ENCODE measurements at regions not wholly inside any gene's neighbourhood (a gene's known extent, or its start where the extent isn't known, plus 50 kb on each side); places are given as distances from the start of the nearest gene placed in this dataset.

DNA sequence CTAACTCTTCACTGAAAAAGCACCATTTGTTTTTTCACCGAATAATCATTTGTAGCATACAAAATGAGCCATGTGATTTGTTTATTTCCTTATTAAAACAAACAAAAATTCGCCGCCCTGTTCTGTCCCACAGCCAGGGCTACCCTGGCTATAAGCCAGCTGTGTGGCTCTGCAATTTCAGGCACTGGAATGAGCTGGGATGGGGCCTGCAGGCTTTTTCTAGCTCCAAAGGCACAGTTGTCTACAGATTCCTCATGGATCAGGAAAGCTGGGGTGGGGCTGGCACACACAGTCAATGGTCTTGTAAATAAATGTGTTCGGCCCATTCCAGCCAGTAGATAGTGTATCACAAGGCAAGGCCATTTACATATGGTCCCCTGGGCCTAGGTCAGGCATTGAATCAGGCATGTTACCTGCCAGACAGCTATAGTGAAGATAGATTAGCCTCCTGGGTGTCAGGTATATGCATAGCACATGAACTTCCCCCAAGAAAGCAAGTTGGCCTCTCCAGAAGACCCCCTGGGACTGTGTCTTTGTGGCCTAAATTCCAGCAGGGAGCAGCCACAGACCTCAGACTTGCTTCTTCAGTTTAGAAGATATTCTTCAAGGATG, 608.9 kb downstream of the MAFB start:
- FAIRE-seq (no peak), DNase-seq (ENCODE audit: low read depth, low spot score) (no peak)
- CTCF ChIA-PET: no interaction called here
- Histone ChIP-seq H2AFZ (ENCODE audit: low read depth, low read length) (no peak overlapping the region), H3K27me3 (ENCODE audit: control insufficient read depth in 2 of 2, insufficient read depth in 2 of 2, low read length in 2 of 2) (no peaks in the 10 kb centered on the region), H3K4me2 (ENCODE audit: insufficient read depth, low read length) (no peak overlapping the region), H3K27ac (ENCODE audit: insufficient read depth, low read depth, low read length) (no peak overlapping the region), H3K9me3 (replicated peaks; ENCODE audit: control insufficient read depth, insufficient read depth, low read length) (no peaks in the 10 kb centered on the region), H3K4me1 (ENCODE audit: control insufficient read depth, extremely low read depth, insufficient read depth, low read length) (no peaks in the 10 kb centered on the region), H3K9me1 (replicated peaks; ENCODE audit: control insufficient read depth, extremely low read depth, insufficient read depth, low read length) (no peaks in the 10 kb centered on the region), H3K79me2 (ENCODE audit: control insufficient read depth, insufficient read depth, low read length) (no peaks in the 10 kb centered on the region), H3K9ac (replicated peaks; ENCODE audit: extremely low read depth, insufficient read depth, low read length) (no peak overlapping the region), H3K4me3 (replicated peaks in 1 of 3; ENCODE audit: insufficient read depth in 1 of 3, low read depth in 1 of 3, low read length in 3 of 3) (no peak overlapping the region), H3K36me3 (ENCODE audit: control insufficient read depth in 2 of 2, extremely low read depth in 1 of 2, insufficient read depth in 2 of 2, low read length in 2 of 2) (no peaks in the 10 kb centered on the region), H4K20me1 (replicated peaks; ENCODE audit: control insufficient read depth, extremely low read depth, insufficient read depth, low read length) (no peaks in the 10 kb centered on the region)
- intact Hi-C loops (cut with micrococcal nuclease) (no loop called here), dilution Hi-C loops (cut with MboI; ENCODE audit: extremely low pct_ligation_motif_present, low sequenced_read_pairs) (no loop called here)
- BruUV-seq (replicated peaks): no TSS peak
- POLR2A ChIA-PET: no interaction called here
- TF ChIP-seq, protein P1, sequence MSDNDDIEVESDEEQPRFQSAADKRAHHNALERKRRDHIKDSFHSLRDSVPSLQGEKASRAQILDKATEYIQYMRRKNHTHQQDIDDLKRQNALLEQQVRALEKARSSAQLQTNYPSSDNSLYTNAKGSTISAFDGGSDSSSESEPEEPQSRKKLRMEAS (IDR thresholded peaks at IDR 0.05; ENCODE audit: insufficient read depth, insufficient read length): no peak
- TF ChIP-seq POLR2A (IDR thresholded peaks at IDR 0.05; ENCODE audit: low read depth, low read length): no peak
- TF ChIP-seq, protein P2, sequence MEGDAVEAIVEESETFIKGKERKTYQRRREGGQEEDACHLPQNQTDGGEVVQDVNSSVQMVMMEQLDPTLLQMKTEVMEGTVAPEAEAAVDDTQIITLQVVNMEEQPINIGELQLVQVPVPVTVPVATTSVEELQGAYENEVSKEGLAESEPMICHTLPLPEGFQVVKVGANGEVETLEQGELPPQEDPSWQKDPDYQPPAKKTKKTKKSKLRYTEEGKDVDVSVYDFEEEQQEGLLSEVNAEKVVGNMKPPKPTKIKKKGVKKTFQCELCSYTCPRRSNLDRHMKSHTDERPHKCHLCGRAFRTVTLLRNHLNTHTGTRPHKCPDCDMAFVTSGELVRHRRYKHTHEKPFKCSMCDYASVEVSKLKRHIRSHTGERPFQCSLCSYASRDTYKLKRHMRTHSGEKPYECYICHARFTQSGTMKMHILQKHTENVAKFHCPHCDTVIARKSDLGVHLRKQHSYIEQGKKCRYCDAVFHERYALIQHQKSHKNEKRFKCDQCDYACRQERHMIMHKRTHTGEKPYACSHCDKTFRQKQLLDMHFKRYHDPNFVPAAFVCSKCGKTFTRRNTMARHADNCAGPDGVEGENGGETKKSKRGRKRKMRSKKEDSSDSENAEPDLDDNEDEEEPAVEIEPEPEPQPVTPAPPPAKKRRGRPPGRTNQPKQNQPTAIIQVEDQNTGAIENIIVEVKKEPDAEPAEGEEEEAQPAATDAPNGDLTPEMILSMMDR (IDR thresholded peaks at IDR 0.05; ENCODE audit: extremely low read depth in 1 of 2, insufficient read depth in 1 of 2, low read depth in 1 of 2, low read length in 2 of 2): no peak
- no peak for TF ChIP-seq EZH2 (IDR thresholded peaks at IDR 0.05; ENCODE audit: borderline replicate concordance, low read depth, low read length, severe bottlenecking)
- TF ChIP-seq FOS (IDR thresholded peaks at IDR 0.05; ENCODE audit: borderline replicate concordance, insufficient read depth, low read length): no peak
- TF ChIP-seq JUN (IDR thresholded peaks at IDR 0.05; ENCODE audit: borderline replicate concordance, insufficient read depth, insufficient read length, low read depth): no peak
- TF ChIP-seq GATA2 (IDR thresholded peaks at IDR 0.05; ENCODE audit: insufficient read depth, insufficient read length, low read depth, low read length): no peak
- no peak for TF ChIP-seq MYC (IDR thresholded peaks at IDR 0.05; ENCODE audit: low read depth, low read length)
- TF ChIP-seq POLR2AphosphoS5 (IDR thresholded peaks at IDR 0.05; ENCODE audit: insufficient read depth, low read depth, low read length): no peak
